Keratinocyte (primary cell): ENCODE measurements at regions not wholly inside any gene's neighbourhood (a gene's known extent, or its start where the extent isn't known, plus 50 kb on each side); places are given as distances from the start of the nearest gene placed in this dataset.

ENCODE experiments used
- DNase-seq: peaks from one replicate; pipeline ENCODE4 v3.0.0-alpha.2; 2011; ENCODE audit warnings: low read depth, missing footprints, low spot score
- FAIRE-seq: peaks from 2 replicates; lab custom pipeline; 2011; peaks lifted over from hg19 to GRCh38; lab: Jason Lieb, UNC
- H2AFZ ChIP-seq: 2 replicates; pipeline ENCODE4 v1.6.0; 2012; ENCODE audit warnings: low read length, control low read depth, inconsistent platforms; ENCODE audit not compliant: control insufficient read depth
- H3K27ac ChIP-seq: 2 replicates; pipeline ENCODE4 v1.5.1; 2011; ENCODE audit warnings: low read length; ENCODE audit not compliant: control insufficient read depth, insufficient read depth
- H3K27me3 ChIP-seq: 3 replicates; pipeline ENCODE4 v1.6.0; 2011; ENCODE audit warnings: low read length; ENCODE audit not compliant: control insufficient read depth, insufficient read depth; ENCODE audit errors: extremely low read depth
- H3K36me3 ChIP-seq, 2 experiments: 2 replicates in 1 of 2; 3 replicates in 1 of 2; pipeline ENCODE4 v1.5.1; 2011; ENCODE audit warnings: low read length in 2 of 2, mild to moderate bottlenecking in 1 of 2; ENCODE audit not compliant: control insufficient read depth in 2 of 2, insufficient read depth in 2 of 2; ENCODE audit errors: extremely low read depth in 1 of 2
- H3K4me1 ChIP-seq: 3 replicates; pipeline ENCODE4 v1.5.1; 2011; ENCODE audit warnings: low read length; ENCODE audit not compliant: control insufficient read depth, insufficient read depth; ENCODE audit errors: extremely low read depth
- H3K4me2 ChIP-seq: 3 replicates; pipeline ENCODE4 v1.6.0; 2011; ENCODE audit warnings: low read depth, low read length; ENCODE audit not compliant: control insufficient read depth, insufficient read depth; ENCODE audit errors: extremely low read depth
- H3K4me3 ChIP-seq, 3 experiments: fragments of 200-600 bp in 1 of 3; sonication (generic) in 1 of 3; 2 replicates in 2 of 3; 3 replicates in 1 of 3; pipeline ENCODE4 v1.5.1; 2011 to 2016; ENCODE audit warnings: low read length in 3 of 3, mild to moderate bottlenecking in 3 of 3, control low read depth in 2 of 3, inconsistent platforms in 1 of 3, low read depth in 1 of 3, mixed read lengths in 1 of 3, mixed run types in 1 of 3, moderate library complexity in 1 of 3; ENCODE audit not compliant: control insufficient read depth in 2 of 3, insufficient read depth in 2 of 3; ENCODE audit errors: extremely low read depth in 1 of 3
- H3K79me2 ChIP-seq: 2 replicates; pipeline ENCODE4 v1.6.0; 2012; ENCODE audit warnings: low read length; ENCODE audit not compliant: control insufficient read depth, insufficient read depth
- H3K9ac ChIP-seq: 3 replicates; pipeline ENCODE4 v1.6.0; 2011; ENCODE audit warnings: low read length; ENCODE audit not compliant: control insufficient read depth, insufficient read depth; ENCODE audit errors: extremely low read depth
- H3K9me1 ChIP-seq: 3 replicates; pipeline ENCODE4 v1.6.0; 2011; ENCODE audit warnings: low read length; ENCODE audit not compliant: control insufficient read depth, insufficient read depth; ENCODE audit errors: extremely low read depth
- H3K9me3 ChIP-seq: 2 replicates; pipeline ENCODE4 v1.5.1; 2012; ENCODE audit warnings: low read depth, low read length; ENCODE audit not compliant: control insufficient read depth
- H4K20me1 ChIP-seq: 3 replicates; pipeline ENCODE4 v1.6.0; 2011; ENCODE audit warnings: low read length; ENCODE audit not compliant: control insufficient read depth, insufficient read depth; ENCODE audit errors: extremely low read depth
- CTCF ChIP-seq, 3 experiments: IDR thresholded peaks in 1 of 3; conservative IDR thresholded peaks in 1 of 3; optimal IDR thresholded peaks in 1 of 3; 2 replicates in 2 of 3; 3 replicates in 1 of 3; pipeline versions ENCODE3 to v1.5.1; 2011; ENCODE audit warnings: low read length in 3 of 3, mild to moderate bottlenecking in 3 of 3, moderate library complexity in 2 of 3, control low read depth in 1 of 3, inconsistent platforms in 1 of 3; ENCODE audit not compliant: insufficient read depth in 2 of 3; ENCODE audit errors: extremely low read depth in 1 of 3
- EZH2 ChIP-seq: IDR thresholded peaks from one replicate; pipeline ENCODE4 v1.6.1; 2012; ENCODE audit warnings: inconsistent platforms, mild to moderate bottlenecking, low read length, moderate library complexity
- dilution Hi-C: fragments of 300-500 bp; cut with MboI; formaldehyde crosslinking; loops from one replicate; pipeline ENCODE4 v1.7.0; 2020; ENCODE audit warnings: low sequenced_read_pairs; ENCODE audit not compliant: extremely low pct_ligation_motif_present

DNA sequence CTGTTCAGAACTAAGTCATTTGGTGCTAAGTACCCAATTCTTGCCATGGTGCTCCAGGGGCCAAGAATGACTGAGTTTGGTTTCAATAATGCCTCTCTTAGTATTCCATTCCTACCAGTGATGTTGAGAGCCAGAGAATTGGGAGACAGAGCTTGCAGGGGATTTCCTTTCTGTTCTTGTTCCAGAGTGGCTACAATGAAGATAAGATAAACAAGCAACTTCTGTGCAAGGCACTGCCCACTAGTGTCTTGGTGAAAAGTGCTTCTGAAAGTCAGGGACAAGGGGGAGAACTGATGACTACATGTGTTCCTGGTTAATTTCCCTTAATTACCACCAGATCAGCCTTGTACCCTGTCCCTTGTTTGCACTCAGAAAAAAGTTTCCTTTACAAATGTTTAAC, 421.6 kb downstream of the BCKDHB start:
- no peak overlapping the region for H2AFZ ChIP-seq
- FAIRE-seq, result no peak

DNA sequence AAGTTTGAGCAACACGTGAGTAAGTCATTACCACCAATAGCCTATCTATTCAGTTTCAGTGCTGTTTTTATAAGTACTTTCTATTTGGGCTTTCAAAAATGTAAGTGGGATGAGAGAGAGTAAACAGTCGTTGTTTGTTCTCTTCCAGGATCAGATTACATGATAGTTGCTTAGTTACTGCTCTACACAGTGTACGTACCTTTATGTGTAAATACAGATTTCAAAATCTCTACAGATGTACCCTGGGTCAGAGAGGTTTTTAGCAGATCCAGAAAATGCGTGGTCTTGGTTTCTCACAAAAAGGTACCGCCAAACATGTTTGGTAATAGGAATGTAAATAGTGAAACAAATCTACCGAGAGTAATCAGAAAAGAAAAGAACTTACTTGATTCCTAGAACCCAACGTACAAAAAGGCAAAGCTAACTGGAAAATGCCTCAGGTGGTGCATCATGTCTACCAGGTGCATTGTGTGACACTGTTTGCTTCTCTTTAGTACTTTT, 421.1 kb downstream of the BCKDHB start:
- H3K9me1 ChIP-seq, result no peaks in the 10 kb centered on the region
- dilution Hi-C loops, result no loop called here
- DNase-seq, result no peak
- TF ChIP-seq CTCF (optimal IDR thresholded peaks at IDR 0.05 in 1 of 3, IDR thresholded peaks at IDR 0.05 in 1 of 3, conservative IDR thresholded peaks at IDR 0.05 in 1 of 3; ENCODE audit: extremely low read depth in 1 of 3, insufficient read depth in 2 of 3, low read length in 3 of 3), result no peak
- no peaks in the 10 kb centered on the region for H4K20me1 ChIP-seq
- FAIRE-seq, result peak; percentile 26
- no peaks in the 10 kb centered on the region for H3K27me3 ChIP-seq
- H3K36me3 ChIP-seq, result no peaks in the 10 kb centered on the region
- H3K9ac ChIP-seq, result no peak overlapping the region
- H3K4me1 ChIP-seq, result peaks cover 3% of the 10 kb centered on the region
- H3K79me2 ChIP-seq, result no peaks in the 10 kb centered on the region
- H3K9me3 ChIP-seq, result no peaks in the 10 kb centered on the region
- H3K27ac ChIP-seq, result no peak overlapping the region
- no peak overlapping the region for H2AFZ ChIP-seq
- H3K4me3 ChIP-seq, result no peak overlapping the region
- H3K4me2 ChIP-seq, result no peak overlapping the region

More for the DNA sequence above, 421.6 kb downstream of the BCKDHB start:
- Histone ChIP-seq H4K20me1 (no peaks in the 10 kb centered on the region), H3K79me2 (no peaks in the 10 kb centered on the region), H3K9me3 (no peaks in the 10 kb centered on the region), H3K9me1 (no peaks in the 10 kb centered on the region), H3K9ac (no peak overlapping the region), H3K4me2 (no peak overlapping the region), H3K27ac (no peak overlapping the region), H3K36me3 (no peaks in the 10 kb centered on the region), H3K27me3 (no peaks in the 10 kb centered on the region), H3K4me3 (no peak overlapping the region), H3K4me1 (peaks cover 3% of the 10 kb centered on the region)
- dilution Hi-C loops, result no loop called here
- TF ChIP-seq CTCF (optimal IDR thresholded peaks at IDR 0.05 in 1 of 3, IDR thresholded peaks at IDR 0.05 in 1 of 3, conservative IDR thresholded peaks at IDR 0.05 in 1 of 3; ENCODE audit: extremely low read depth in 1 of 3, insufficient read depth in 2 of 3, low read length in 3 of 3) (no peak), EZH2 (no peak)
- DNase-seq, result no peak
